T47D (cell line): ENCODE measurements at regions not wholly inside any gene's neighbourhood (a gene's known extent, or its start where the extent isn't known, plus 50 kb on each side); places are given as distances from the start of the nearest gene placed in this dataset.
"Not testable (repeated sequence)": the region's sequence is repeated elsewhere in the genome, so short reads cannot be mapped to it uniquely, and the experiment has no call there.

ENCODE experiments used
- DNase-seq, 2 experiments: peaks; one replicate each; pipeline versions ENCODE4 v3.0.0 to v3.0.0-alpha.2; 2011 to 2012; ENCODE audit warnings: low read depth in 1 of 2, low spot score in 1 of 2
- JUND ChIP-seq: IDR thresholded peaks from 2 replicates; pipeline ENCODE4 v1.6.1; 2012; ENCODE audit warnings: low read depth
- in situ Hi-C: cut with HindIII; loops from 2 replicates; pipeline ENCODE4 v1.10.0; 2016; ENCODE audit warnings: low sequenced_read_pairs, low pct_unique_long_range_greater_than_20kb

GRCh38 chr3:194871143-194871863 is 185.6 kb downstream of the FAM43A start:
- peak; percentile 51 to 79 for DNase-seq
- in situ Hi-C loops = no loop called here
- TF ChIP-seq JUND = no peak

- in situ Hi-C loops = no loop called here
- TF ChIP-seq JUND = no peak
Measured at GRCh38 chr3:194871864-194872668, 186.4 kb downstream of the FAM43A start.

GRCh38 chr3:194872669-194872977 is 186.9 kb downstream of the FAM43A start:
- in situ Hi-C loops = no loop called here
- no peak for TF ChIP-seq JUND
- DNase-seq = peak in 1 of 2 experiments; percentile 83

More at GRCh38 chr3:194871864-194872668, 186.4 kb downstream of the FAM43A start:
- no peak for DNase-seq

GRCh38 chr3:194873474-194873873 is 187.8 kb downstream of the FAM43A start:
- in situ Hi-C loops, DNase-seq: not testable (repeated sequence)

DNA sequence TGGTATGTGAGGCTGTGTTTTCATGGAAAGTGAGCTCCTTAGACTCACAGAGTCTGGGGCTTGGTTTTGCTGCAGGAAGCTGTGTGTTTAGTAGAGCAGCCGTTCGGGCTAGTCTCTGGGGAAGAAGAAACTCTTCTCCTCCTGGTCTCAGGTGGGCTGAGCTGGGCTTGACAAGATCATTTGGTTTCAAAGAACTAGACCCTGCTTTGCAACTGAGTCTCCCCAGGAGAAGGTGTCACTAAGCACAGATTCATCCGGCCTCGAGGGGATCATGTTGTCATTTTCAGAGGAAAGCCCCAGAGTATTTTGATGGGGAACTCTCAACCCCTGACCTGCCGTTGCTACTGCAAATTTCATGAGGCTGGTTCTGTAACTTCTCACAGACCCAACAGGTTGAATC is 188.5 kb downstream of the FAM43A start:
- DNase-seq = no peak
- in situ Hi-C loops = no loop called here
- TF ChIP-seq JUND = no peak

GRCh38 chr3:194874783-194875182 is 189.1 kb downstream of the FAM43A start:
- in situ Hi-C loops = no loop called here
- TF ChIP-seq JUND = no peak

DNA sequence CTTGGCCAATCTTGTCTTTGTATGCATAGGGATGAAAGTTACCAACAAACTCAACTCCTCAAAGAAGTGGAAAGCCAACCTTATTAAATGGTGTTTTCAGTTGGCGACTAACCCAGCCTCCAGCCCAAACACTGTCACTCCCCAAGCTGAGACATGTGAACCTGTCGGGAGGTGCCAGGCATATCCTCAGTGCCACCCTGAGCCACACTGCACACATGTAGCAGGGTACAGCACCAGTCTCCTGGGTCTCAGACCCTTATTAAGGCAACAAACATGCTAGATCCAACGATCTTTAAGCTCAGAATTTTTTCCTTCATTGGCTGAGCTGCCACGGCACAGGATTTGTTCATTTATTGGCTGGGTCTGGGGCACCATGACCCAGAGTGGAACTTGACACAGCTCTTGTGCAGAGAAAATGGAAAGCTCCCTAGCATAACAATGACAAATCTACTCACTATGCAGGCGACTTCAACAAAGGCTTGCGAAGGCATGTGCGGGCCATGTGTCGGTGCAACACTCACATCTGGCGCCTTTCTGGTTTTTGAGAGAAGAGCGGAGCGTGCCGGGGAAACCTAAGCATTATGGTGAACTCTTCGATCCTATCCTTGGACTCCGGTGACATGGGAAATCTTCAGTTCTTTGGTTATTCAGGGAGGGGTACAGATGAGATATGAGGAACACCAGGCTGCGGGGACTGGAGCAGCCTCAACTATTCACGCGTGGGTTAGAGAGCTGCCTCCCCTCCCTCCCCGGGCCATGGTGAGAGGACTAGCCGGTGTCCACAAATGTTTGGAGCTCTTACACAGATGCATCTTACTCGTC is 190.1 kb downstream of the FAM43A start:
- in situ Hi-C loops = no loop called here
- TF ChIP-seq JUND = no peak
- DNase-seq = peak in 1 of 2 experiments; percentile 55

More at GRCh38 chr3:194874783-194875182, 189.1 kb downstream of the FAM43A start:
- no peak for DNase-seq

- no peak for TF ChIP-seq JUND
- in situ Hi-C loops = no loop called here
- DNase-seq = no peak
Measured at GRCh38 chr3:194876403-194877095, 190.9 kb downstream of the FAM43A start.

- no peak for DNase-seq
- no peak for TF ChIP-seq JUND
- in situ Hi-C loops = no loop called here
Measured at GRCh38 chr3:194877291-194878119, 191.8 kb downstream of the FAM43A start.

DNA sequence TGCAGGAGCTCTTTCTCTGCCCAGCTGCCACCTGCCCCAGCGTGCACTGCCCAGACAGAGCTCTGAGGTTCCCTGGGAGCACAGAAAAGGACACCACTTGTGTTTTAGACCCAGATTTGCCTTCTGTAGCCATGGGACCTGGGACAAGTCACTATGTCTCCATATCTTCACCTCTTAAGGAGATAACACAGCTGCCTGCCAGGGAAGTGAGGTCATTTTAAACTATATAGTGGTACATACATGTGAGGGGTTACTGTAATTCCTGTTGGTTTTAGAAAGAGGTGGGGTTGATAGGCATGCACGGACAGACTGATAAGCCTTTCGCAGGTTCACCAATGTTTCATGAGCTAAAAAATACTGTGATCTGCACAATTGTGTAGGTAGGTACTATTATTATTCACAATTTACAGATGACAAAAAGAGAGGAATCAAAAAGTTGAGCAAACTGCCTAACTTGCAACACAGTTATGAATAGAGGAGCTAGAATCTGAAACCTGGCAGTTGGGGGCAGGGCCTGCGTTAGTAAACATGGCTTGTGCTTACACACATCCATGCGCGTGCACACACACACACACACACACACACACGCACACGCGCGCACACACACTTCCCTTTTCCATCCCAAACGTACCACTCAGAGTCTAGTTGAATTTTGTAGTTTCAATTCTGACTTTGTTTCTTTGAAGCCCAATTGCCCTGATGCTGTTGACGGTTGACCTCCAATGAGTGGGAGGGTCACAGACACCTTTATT is 193.6 kb downstream of the FAM43A start:
- no peak for TF ChIP-seq JUND
- in situ Hi-C loops = no loop called here
- DNase-seq = no peak
